GM20000 (cell line): ENCODE measurements at regions not wholly inside any gene's neighbourhood (a gene's known extent, or its start where the extent isn't known, plus 50 kb on each side); places are given as distances from the start of the nearest gene placed in this dataset.
A peak's percentile ranks its signal among the peaks of the same experiment; 100 is the strongest.
"Not testable (repeated sequence)": the region's sequence is repeated elsewhere in the genome, so short reads cannot be mapped to it uniquely, and the experiment has no call there.

Source experiments
- DNase-seq: peaks from one replicate; pipeline ENCODE4 v3.0.0; 2012; ENCODE audit warnings: low spot score
- TF ChIP-seq, protein P1 (sequence below): IDR thresholded peaks from 2 replicates; pipeline ENCODE4 v1.5.1; 2012; ENCODE audit warnings: mild to moderate bottlenecking, control low read depth; ENCODE audit errors: extremely low read depth, missing control alignments

DNA sequence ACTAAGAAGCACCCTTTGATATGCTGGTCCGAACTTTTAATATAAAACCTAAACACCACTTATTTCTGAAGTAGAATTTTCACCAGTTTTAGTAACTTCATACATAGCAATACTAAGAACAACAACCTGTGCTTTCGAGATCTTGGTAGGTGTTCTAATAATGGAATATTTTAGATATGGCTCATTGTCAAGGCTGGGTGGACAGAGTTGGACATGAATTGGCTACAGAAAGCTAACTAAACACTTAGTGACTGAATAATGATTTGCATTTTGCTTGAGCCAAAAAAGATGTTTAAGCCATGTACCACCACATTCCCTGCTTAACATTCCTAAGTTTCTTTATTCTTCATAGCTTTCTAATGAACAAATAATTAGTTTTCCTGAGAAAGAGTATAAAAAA lies 344.3 kb upstream of the SGCG start:
- TF ChIP-seq, protein P1, sequence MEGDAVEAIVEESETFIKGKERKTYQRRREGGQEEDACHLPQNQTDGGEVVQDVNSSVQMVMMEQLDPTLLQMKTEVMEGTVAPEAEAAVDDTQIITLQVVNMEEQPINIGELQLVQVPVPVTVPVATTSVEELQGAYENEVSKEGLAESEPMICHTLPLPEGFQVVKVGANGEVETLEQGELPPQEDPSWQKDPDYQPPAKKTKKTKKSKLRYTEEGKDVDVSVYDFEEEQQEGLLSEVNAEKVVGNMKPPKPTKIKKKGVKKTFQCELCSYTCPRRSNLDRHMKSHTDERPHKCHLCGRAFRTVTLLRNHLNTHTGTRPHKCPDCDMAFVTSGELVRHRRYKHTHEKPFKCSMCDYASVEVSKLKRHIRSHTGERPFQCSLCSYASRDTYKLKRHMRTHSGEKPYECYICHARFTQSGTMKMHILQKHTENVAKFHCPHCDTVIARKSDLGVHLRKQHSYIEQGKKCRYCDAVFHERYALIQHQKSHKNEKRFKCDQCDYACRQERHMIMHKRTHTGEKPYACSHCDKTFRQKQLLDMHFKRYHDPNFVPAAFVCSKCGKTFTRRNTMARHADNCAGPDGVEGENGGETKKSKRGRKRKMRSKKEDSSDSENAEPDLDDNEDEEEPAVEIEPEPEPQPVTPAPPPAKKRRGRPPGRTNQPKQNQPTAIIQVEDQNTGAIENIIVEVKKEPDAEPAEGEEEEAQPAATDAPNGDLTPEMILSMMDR, result no peak
- DNase-seq, result no peak

GRCh38 chr13:22837980-22838647 lies 342.7 kb upstream of the SGCG start:
- no peak for DNase-seq
- TF ChIP-seq, protein P1, result no peak

DNA sequence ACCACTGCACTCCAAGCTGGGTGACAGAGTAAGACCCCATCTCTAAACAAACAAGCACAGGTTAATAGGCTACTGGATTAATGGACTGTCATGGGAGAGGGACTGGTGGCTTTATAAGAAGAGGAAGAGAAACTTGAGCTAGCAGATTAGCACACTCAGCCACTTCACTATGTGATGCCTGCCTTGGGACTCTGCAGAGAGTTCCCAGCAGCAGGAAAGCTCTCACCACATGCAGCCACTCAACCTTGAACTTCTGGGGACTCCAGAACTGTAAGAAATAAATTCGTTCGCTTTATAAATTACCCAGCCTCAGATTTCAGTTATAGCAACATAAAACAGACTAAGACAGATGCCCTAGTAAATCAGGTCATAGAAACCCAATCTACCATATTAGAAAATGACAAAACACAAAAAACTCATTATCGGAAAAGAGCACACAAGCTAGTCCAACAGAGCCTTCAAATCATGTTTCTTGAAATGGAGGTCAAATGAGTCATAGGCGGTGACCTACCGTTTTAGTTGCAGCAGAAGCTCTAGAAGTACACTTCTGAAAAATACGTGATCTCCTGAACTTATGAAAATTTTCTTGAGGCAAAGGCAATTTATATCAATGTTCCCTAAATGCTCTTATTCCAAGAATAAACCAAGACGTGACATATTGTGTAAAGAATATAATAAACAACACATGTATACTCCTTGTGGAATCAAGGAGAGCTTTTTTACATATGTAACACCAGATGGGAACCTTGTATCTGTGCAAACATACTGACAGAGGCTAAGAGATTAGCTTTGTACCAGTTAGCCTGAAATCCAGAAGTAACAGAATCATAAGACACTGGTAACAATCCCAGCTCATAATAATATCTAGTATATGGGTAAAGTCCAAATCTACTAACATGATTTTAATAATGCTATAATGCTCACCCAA lies 340.9 kb upstream of the SGCG start:
- TF ChIP-seq, protein P1, result no peak

GRCh38 chr13:22846551-22846950 lies 334.2 kb upstream of the SGCG start:
- TF ChIP-seq, protein P1, result no peak
- DNase-seq, result no peak

More for the DNA sequence above, 340.9 kb upstream of the SGCG start:
- peak; percentile 42 for DNase-seq

GRCh38 chr13:22848539-22849052 lies 332.2 kb upstream of the SGCG start:
- DNase-seq, result no peak

GRCh38 chr13:22855926-22856325 lies 324.9 kb upstream of the SGCG start:
- no peak for DNase-seq
- TF ChIP-seq, protein P1, result no peak

More at GRCh38 chr13:22848539-22849052, 332.2 kb upstream of the SGCG start:
- TF ChIP-seq, protein P1, result no peak

GRCh38 chr13:22858980-22859379 lies 321.8 kb upstream of the SGCG start:
- DNase-seq, result not testable (repeated sequence)

- not testable (repeated sequence) for DNase-seq
Observed at GRCh38 chr13:22859411-22859810, 321.4 kb upstream of the SGCG start.
